ENCODE measurements at regions not wholly inside any gene's neighbourhood (a gene's known extent, or its start where the extent isn't known, plus 50 kb on each side); places are given as distances from the start of the nearest gene placed in this dataset.
"Not testable (repeated sequence)": the region's sequence is repeated elsewhere in the genome, so short reads cannot be mapped to it uniquely, and the experiment has no call there.

DNA sequence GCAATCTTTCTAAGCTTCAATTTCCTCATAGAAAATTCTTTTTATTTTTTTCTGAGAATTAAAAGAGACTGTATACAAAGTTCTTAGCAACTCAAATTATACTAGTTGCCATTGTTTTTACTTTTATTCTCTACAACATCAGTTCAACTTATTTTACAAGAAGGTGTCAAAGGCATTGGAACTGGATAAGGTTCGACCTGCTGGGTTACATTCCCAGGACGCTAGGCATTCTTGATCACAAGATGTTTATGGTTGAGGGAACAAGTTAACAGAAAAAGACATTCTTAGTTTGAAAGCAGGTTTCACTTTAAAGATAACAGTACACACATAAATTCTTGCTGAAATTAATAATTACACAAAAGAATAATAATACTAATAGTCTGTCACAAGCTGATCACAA, 163.5 kb upstream of the SNX2 start:
- Mint-ChIP-seq H3K27ac (no peak overlapping the region), H3K4me3 (no peak overlapping the region), H3K9me3 (no peaks in the 10 kb centered on the region), H3K4me1 (ENCODE audit: low read depth) (no peaks in the 10 kb centered on the region), H3K27me3 (ENCODE audit: insufficient read depth) (no peaks in the 10 kb centered on the region), H3K36me3 (ENCODE audit: low read depth) (no peaks in the 10 kb centered on the region)
- TF ChIP-seq, protein P1, sequence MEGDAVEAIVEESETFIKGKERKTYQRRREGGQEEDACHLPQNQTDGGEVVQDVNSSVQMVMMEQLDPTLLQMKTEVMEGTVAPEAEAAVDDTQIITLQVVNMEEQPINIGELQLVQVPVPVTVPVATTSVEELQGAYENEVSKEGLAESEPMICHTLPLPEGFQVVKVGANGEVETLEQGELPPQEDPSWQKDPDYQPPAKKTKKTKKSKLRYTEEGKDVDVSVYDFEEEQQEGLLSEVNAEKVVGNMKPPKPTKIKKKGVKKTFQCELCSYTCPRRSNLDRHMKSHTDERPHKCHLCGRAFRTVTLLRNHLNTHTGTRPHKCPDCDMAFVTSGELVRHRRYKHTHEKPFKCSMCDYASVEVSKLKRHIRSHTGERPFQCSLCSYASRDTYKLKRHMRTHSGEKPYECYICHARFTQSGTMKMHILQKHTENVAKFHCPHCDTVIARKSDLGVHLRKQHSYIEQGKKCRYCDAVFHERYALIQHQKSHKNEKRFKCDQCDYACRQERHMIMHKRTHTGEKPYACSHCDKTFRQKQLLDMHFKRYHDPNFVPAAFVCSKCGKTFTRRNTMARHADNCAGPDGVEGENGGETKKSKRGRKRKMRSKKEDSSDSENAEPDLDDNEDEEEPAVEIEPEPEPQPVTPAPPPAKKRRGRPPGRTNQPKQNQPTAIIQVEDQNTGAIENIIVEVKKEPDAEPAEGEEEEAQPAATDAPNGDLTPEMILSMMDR (IDR thresholded peaks at IDR 0.05), result no peak
- no peak for DNase-seq

DNA sequence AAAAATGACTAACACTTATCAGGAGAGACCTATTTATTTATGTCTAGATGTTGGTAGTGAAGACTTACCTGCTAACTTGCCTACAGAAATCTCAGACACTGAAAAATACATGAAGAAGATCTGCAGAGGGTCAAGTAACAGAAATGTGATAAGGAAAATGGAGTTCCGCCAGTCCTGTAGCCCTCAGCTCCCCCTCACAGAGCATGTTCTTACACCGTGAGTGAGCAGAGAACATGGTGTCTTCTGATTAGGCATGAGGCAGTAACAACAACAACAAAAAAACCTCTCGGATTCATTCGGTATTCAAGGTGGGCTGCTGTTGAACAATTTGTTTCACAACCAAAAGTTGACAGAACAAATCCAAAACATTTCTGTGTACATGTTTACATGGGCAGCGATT, 162.0 kb upstream of the SNX2 start:
- TF ChIP-seq, protein P1 (IDR thresholded peaks at IDR 0.05), result no peak
- Mint-ChIP-seq H3K4me1 (ENCODE audit: low read depth) (no peaks in the 10 kb centered on the region), H3K9me3 (no peaks in the 10 kb centered on the region; the same call in 1 of the 2 replicates), H3K27me3 (ENCODE audit: insufficient read depth) (no peaks in the 10 kb centered on the region), H3K36me3 (ENCODE audit: low read depth) (no peaks in the 10 kb centered on the region), H3K27ac (no peak overlapping the region), H3K4me3 (no peak overlapping the region)
- DNase-seq, result no peak

DNA sequence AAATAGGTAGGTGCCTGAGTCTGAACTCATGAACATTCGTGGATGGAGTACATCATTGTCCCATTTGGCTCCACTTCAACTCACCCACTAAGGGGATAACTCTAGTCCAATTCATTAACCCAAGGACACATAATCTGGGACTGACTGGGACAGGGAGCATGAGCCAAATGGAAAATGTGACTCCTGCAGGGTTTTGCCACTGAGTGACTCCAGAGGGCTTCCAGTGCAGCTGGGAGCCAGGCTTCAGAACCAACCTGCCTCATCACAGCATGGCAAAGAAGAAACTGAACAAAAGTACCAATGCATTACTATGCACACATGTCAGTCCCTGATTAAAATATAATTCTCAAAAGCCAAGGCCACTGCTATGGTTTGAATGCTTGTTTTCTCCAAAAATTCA, 159.7 kb upstream of the SNX2 start:
- Mint-ChIP-seq H3K4me3 (no peak overlapping the region), H3K9me3 (no peaks in the 10 kb centered on the region; the same call in 1 of the 2 replicates), H3K27ac (no peak overlapping the region), H3K36me3 (ENCODE audit: low read depth) (no peaks in the 10 kb centered on the region), H3K4me1 (ENCODE audit: low read depth) (no peaks in the 10 kb centered on the region), H3K27me3 (ENCODE audit: insufficient read depth) (no peaks in the 10 kb centered on the region)
- TF ChIP-seq, protein P1 (IDR thresholded peaks at IDR 0.05), result no peak
- no peak for DNase-seq

DNA sequence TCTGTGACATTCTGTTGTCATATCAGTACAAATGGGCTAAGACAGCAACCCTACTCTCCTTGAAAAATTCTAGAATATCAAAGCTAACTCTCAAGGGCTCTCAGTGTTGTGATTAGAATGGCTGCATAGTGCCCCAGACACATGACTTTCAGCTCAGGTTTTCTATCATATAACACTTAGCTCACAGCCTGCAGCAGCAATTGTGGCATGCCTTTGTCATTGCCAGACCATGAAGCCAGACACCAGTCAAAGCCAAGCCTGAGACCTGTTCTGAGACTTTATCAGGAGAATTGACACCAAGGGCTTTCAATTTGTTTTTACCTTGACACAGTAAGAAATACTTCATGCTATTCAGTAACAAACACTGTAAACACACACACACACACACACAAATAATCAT, 159.0 kb upstream of the SNX2 start:
- no peak for DNase-seq
- H3K9me3 Mint-ChIP-seq, result no peaks in the 10 kb centered on the region; the same call in 1 of the 2 replicates
- no peak overlapping the region for H3K4me3 Mint-ChIP-seq
- no peaks in the 10 kb centered on the region for H3K27me3 Mint-ChIP-seq (ENCODE audit: insufficient read depth)
- H3K27ac Mint-ChIP-seq, result no peak overlapping the region
- no peaks in the 10 kb centered on the region for H3K4me1 Mint-ChIP-seq (ENCODE audit: low read depth)
- TF ChIP-seq, protein P1 (IDR thresholded peaks at IDR 0.05), result no peak
- H3K36me3 Mint-ChIP-seq (ENCODE audit: low read depth), result no peaks in the 10 kb centered on the region

DNA sequence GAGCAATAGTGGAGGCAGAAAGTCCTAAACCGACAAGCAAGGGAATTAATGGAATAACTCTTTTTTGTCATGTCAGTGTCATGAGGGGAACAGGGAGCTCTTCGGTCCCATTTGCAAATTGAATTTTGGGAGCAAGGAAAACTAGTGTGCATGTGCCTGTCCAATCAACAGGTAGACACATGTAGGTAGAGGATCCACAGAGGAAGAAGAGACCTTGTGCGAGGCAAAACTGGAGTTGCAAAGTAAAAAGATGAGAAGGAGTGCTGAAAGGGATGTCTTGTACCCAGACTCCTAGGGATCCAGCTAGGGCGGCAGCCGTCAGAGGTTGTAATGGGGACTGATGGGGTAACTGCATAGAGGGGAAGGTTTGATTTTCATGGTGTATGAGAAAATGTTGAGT, 156.8 kb upstream of the SNX2 start:
- not testable (repeated sequence) for H3K4me1 Mint-ChIP-seq (ENCODE audit: low read depth); H3K27ac Mint-ChIP-seq; H3K4me3 Mint-ChIP-seq; H3K27me3 Mint-ChIP-seq (ENCODE audit: insufficient read depth); H3K36me3 Mint-ChIP-seq (ENCODE audit: low read depth); H3K9me3 Mint-ChIP-seq; DNase-seq

DNA sequence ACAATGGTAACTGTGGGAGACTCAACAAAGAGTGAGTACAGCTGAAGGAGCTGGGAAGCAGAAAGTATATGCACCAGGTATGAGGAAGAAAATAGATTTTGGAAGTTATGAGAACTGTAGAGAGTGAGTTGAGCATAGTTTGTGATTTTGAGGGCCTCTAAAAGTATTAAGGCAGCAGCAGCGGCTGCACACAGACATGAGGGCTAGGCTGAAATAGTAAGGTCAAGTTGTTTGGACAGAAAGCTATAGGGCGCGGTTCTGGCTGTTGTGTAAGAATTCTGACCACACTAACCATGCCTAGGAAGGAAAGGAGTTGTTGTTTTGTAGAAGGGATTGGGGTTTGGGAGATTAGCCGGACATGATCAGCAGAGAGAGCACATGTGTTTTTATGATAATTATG, 154.1 kb upstream of the SNX2 start:
- not testable (repeated sequence) for H3K4me3 Mint-ChIP-seq; H3K9me3 Mint-ChIP-seq; H3K27me3 Mint-ChIP-seq (ENCODE audit: insufficient read depth); H3K4me1 Mint-ChIP-seq (ENCODE audit: low read depth); H3K27ac Mint-ChIP-seq; H3K36me3 Mint-ChIP-seq (ENCODE audit: low read depth); DNase-seq

DNA sequence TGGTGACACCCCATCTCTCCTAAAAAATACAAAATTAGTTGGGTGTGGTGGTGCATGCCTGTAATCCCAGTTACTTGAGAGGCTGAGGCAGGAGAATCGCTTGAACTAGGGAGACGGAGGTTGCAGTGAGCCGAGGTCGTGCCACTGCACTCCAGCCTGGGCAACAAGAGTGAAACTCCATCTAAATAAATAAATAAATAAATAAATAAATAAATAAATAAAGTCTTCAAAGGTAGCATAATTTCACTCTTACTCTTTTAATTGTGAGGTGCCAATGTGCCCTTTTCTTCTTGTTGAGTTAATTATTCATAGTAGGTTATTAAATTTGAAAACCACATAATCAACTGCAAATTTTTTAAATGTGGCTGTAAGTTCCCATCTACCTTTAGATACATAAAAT, 146.2 kb upstream of the SNX2 start:
- not testable (repeated sequence) for DNase-seq; H3K27me3 Mint-ChIP-seq (ENCODE audit: insufficient read depth); H3K36me3 Mint-ChIP-seq (ENCODE audit: low read depth); H3K4me3 Mint-ChIP-seq; H3K4me1 Mint-ChIP-seq (ENCODE audit: low read depth); H3K9me3 Mint-ChIP-seq; H3K27ac Mint-ChIP-seq

Data from HFFc6 (cell line).